OCI-LY7 (cell line): ENCODE measurements at regions not wholly inside any gene's neighbourhood (a gene's known extent, or its start where the extent isn't known, plus 50 kb on each side); places are given as distances from the start of the nearest gene placed in this dataset.

Experiments used
- CTCF ChIP-seq: fragments of 200-600 bp; sonication (generic); conservative IDR thresholded peaks from 2 replicates; pipeline ENCODE4 v1.5.1; 2014; ENCODE audit warnings: mild to moderate bottlenecking, antibody characterized with exemption, low read length, moderate library complexity, mixed read lengths
- EZH2phosphoT487 ChIP-seq: fragments of 200-600 bp; sonication (generic); IDR thresholded peaks from 2 replicates; pipeline ENCODE4 v1.6.1; 2018; ENCODE audit warnings: low read depth, borderline replicate concordance, mild to moderate bottlenecking, mixed run types, antibody characterized with exemption, low read length, moderate library complexity, mixed read lengths

GRCh38 chr18:22114526-22115321, 54.7 kb upstream of the GATA6 start:
- no peak for TF ChIP-seq CTCF
- no peak for TF ChIP-seq EZH2phosphoT487
